NB4 (cell line): ENCODE measurements at regions not wholly inside any gene's neighbourhood (a gene's known extent, or its start where the extent isn't known, plus 50 kb on each side); places are given as distances from the start of the nearest gene placed in this dataset.
"Not testable (repeated sequence)": the region's sequence is repeated elsewhere in the genome, so short reads cannot be mapped to it uniquely, and the experiment has no call there.

Source experiments
- DNase-seq: peaks from one replicate; pipeline ENCODE4 v3.0.0; 2010; ENCODE audit warnings: low read depth
- H3K4me3 ChIP-seq: one replicate; pipeline ENCODE4 v1.5.1; 2011; ENCODE audit warnings: mild to moderate bottlenecking, low read depth, low read length, moderate library complexity
- MYC ChIP-seq: IDR thresholded peaks from 2 replicates; pipeline ENCODE4 v1.6.1; 2011; ENCODE audit warnings: low read depth, low read length
- POLR2A ChIP-seq: IDR thresholded peaks from 2 replicates; pipeline ENCODE4 v1.6.1; 2011; ENCODE audit warnings: mild to moderate bottlenecking; ENCODE audit not compliant: insufficient read length; ENCODE audit errors: extremely low read depth
- TF ChIP-seq, protein P1 (sequence below): IDR thresholded peaks from one replicate; pipeline ENCODE4 v1.5.1; 2012; ENCODE audit warnings: low read depth, low read length
- TF ChIP-seq, protein P2 (sequence below): IDR thresholded peaks from 2 replicates; pipeline ENCODE4 v1.6.1; 2011; ENCODE audit warnings: low read depth, low read length

DNA sequence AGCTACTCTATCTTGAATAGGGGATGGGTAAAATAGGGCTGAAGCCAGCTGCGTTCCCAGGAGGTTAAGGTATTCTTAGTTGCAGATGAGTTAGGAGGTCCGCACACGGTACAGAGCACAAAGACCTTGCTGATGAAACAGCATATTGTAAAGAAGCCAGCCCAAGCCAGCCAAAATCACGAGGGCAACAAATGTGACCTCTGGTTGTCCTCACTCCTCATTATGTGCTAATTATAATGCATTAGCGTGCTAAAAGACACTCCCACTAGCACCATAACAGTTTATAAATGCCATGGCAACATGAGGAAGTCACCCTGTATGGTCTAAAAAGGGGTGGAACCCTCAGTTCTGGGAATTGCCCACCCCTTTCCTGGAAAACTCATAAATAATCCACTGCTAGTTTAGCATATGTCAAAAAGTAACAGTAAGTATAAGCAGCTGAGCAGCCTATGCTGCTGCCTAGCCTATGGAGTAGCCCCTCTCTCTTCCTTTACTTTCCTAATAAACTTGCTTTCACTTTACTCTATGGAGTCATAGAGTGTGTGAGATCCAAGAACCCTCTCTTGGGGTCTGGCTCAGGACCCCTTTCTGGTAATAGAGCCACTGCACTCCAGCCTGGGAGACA is 98.9 kb upstream of the NOX4 start:
- not testable (repeated sequence) for DNase-seq, H3K4me3 ChIP-seq

DNA sequence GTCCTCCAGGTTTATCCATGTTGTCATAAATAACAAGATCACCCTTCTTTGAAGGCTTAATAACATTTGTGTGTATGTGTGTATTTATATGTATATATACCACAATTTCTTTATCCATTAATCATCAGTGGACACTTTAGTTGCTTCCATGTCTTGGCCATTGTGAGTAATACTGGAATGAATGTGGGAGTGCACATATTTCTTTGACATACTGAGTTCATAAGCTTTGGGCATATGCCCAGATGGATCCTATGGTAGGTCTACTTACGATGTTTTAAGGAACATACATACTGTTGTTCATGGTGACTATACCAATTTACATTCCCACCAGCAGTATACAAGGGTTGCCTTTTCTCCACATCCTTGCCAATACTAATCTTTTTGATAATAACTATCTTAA is 108.8 kb upstream of the TRIM77 start:
- H3K4me3 ChIP-seq, DNase-seq: not testable (repeated sequence)

DNA sequence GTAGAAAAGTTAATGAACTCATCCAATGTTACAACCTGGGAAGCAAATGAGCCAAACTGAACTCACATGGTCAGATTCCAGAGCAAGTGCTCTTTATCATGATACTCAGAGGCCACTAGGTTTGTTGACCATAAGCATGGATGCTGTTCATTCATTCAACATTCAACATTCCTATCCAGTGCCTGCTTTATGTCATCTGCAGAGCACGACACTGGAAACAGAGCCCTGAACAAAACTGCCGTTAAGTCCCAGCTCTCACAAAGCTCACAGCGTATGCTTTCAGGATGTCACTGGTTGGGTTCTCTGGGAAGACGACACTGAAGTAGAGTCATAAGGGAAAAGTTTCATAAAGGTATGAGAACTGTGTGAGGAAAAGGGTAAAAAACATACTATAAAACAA is 105.8 kb upstream of the TRIM77 start:
- DNase-seq: no peak
- TF ChIP-seq POLR2A (no peak), MYC (no peak)
- TF ChIP-seq, protein P1, sequence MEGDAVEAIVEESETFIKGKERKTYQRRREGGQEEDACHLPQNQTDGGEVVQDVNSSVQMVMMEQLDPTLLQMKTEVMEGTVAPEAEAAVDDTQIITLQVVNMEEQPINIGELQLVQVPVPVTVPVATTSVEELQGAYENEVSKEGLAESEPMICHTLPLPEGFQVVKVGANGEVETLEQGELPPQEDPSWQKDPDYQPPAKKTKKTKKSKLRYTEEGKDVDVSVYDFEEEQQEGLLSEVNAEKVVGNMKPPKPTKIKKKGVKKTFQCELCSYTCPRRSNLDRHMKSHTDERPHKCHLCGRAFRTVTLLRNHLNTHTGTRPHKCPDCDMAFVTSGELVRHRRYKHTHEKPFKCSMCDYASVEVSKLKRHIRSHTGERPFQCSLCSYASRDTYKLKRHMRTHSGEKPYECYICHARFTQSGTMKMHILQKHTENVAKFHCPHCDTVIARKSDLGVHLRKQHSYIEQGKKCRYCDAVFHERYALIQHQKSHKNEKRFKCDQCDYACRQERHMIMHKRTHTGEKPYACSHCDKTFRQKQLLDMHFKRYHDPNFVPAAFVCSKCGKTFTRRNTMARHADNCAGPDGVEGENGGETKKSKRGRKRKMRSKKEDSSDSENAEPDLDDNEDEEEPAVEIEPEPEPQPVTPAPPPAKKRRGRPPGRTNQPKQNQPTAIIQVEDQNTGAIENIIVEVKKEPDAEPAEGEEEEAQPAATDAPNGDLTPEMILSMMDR: no peak
- TF ChIP-seq, protein P2, sequence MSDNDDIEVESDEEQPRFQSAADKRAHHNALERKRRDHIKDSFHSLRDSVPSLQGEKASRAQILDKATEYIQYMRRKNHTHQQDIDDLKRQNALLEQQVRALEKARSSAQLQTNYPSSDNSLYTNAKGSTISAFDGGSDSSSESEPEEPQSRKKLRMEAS: no peak
- no peak overlapping the region for H3K4me3 ChIP-seq

DNA sequence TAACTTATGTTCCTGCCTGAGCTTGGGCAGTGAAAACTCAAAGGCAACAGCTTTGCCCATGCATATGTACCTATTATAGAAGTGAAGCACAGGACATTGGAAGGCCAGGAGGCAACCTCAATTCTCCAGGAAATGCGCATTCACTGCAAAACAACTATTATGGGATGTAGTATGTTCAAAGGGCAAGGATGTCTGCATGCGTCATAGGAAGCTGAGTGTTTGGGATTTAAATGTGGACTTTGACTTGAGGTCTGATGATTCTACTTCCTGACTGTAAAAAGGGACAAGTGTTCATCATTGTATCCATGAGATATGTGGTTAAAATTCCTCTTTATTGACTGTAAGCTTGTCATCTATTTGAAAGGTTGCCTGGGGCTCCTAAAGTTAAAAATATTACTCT is 103.3 kb upstream of the TRIM77 start:
- not testable (repeated sequence) for DNase-seq, H3K4me3 ChIP-seq

DNA sequence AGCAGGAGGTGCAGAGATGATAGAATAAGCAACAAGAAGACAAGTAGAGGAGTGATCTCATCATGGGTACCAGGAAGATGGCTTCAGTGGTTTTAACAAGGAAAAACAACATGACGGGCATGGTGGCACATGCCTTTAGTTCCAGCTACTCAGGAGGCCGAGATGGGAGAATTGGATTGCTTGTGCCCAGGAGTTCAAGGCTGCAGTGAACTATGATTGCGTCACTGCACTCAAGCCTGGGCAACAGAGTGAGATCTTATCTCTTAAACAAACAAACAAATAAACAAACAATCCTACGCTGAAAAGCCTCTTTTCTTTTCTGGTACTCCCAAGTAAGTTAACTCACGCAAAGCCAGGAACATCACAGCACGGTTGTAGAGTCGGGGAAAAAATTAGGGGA is 102.6 kb upstream of the TRIM77 start:
- not testable (repeated sequence) for DNase-seq, H3K4me3 ChIP-seq

DNA sequence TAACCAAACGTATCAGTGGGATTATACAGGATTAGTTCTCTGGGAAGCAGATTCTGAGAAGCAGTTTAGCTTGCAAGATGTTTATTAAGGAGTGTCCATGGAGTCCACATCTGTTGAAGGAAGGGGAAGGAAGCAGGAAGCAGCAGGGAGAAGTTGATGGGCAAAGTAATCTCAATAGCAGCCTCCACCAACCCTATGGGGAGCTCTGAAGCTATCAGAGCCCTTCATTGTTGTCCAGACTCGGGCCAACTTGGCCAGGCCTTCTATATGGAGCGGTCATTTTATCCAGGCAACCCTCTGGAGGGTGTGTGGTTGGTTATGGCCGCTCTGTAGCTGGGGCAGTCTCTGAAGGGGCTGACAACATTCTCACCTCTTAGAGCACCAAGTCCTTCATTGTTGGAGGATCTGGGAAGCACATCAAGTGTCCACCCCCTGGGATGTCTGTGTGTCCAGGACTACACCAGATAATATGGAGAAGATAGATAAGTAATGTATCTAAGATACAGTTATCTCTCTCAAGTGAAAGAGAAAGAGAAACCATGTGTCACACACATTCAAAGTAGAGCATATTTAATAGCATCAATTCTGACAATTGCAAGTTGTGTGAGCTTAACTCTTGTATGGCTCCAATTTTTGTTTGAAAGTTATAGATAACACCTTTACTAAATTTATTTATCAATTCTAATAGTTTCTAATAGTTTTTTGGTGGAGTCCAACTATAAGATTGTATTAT is 101.7 kb upstream of the TRIM77 start:
- TF ChIP-seq, protein P1: no peak
- TF ChIP-seq POLR2A: no peak
- TF ChIP-seq, protein P2: no peak
- no peak for TF ChIP-seq MYC
- H3K4me3 ChIP-seq: no peak overlapping the region

DNA sequence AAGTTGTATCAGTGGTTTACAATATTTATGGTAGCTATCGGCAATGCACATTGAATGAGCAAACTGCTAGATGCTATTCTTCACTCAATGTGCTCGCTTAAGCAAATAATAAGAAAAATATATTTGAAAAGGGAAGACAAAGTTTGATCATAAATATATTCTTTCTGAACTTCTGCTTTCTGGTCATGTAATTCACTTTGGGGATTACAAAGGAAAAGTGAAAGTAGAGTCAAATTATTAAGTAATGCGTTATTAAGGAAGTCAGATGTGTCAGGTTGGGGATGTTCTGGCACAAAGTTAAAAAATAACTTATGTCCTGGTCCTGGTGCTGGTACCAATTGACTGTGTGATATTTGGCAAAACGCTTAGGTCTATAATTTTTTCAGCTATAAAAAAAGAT is 98.0 kb upstream of the TRIM77 start:
- TF ChIP-seq MYC: no peak
- no peak for TF ChIP-seq POLR2A
- TF ChIP-seq, protein P1: no peak
- no peak for DNase-seq
- H3K4me3 ChIP-seq: no peak overlapping the region

More for the DNA sequence above, 101.7 kb upstream of the TRIM77 start:
- DNase-seq: no peak

DNA sequence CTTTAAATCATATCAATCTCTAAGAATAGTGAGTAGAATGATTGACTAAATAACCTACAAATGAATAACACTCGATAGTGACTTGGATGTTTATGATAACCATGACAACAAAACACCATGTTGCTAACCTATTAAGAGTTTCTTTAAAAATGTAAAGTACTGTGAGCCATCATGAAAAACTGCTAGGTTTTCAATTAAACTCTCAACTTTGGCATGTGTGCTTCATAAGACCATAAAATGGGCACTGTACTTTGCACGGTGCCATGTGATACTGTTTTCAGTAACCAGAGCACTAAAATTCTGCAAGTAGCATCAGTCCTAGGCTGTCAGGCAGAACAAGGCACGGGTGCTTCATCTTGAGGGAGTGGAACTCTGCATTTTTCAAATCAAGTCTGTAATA is 96.2 kb upstream of the TRIM77 start:
- H3K4me3 ChIP-seq: no peak overlapping the region
- TF ChIP-seq POLR2A (no peak), MYC (no peak)
- TF ChIP-seq, protein P1: no peak
- TF ChIP-seq, protein P2: no peak
- DNase-seq: no peak

DNA sequence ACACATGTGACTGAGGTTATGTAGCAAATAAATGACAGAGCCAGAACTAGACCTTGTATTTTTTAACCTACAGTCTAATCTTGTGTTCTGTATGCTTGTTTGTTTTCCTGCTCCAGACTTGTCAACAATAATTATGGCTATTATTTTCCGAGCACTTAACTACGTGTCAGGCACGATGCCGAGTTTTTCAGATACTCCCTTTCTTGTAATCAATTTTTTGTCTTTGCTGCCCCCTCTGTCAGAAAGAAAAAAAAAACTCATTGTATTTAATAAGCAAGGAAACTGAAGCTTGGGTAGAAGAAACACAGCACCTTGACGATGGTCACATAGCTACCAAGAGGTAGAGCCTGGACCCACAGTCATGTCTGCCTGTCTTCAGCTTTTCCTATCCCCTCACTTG is 95.7 kb upstream of the TRIM77 start:
- DNase-seq, H3K4me3 ChIP-seq: not testable (repeated sequence)

DNA sequence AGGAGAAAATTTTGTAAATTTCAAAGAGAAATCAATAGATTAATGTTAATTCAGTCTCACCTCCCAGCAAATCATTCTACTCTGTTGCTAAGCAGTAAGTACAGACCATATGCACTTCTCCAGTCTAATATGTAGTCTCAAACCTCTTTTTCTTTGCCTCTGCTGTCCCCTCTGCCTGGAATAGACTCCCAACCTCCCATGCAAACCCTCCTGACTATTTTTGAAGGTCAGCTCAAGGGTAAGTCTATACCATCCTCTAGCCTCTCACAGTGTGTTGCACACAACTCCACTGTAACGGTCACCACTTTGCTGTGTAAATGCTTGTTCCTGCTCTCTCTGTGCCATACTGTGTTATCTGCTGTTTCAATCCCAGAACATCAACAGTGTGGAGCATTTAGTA is 94.5 kb upstream of the TRIM77 start:
- DNase-seq, H3K4me3 ChIP-seq: not testable (repeated sequence)

DNA sequence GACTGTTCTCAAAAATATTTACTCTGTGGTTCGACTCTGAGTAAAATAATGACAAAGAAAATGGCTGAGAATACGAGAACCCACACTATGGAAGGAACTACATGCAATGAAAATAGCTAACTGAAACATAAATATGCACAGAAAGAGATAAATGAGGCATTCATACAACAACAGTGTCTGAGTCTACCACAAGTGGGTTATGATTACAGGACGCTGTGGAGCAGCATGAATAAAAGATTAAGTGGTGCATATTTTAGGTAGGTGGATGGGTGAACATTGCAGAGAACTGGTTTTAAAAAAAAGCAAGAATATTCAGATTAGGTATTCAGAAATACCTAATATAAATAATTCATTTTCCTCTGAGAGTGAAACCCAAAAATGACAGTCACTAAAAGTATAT is 93.9 kb upstream of the TRIM77 start:
- not testable (repeated sequence) for H3K4me3 ChIP-seq, DNase-seq

DNA sequence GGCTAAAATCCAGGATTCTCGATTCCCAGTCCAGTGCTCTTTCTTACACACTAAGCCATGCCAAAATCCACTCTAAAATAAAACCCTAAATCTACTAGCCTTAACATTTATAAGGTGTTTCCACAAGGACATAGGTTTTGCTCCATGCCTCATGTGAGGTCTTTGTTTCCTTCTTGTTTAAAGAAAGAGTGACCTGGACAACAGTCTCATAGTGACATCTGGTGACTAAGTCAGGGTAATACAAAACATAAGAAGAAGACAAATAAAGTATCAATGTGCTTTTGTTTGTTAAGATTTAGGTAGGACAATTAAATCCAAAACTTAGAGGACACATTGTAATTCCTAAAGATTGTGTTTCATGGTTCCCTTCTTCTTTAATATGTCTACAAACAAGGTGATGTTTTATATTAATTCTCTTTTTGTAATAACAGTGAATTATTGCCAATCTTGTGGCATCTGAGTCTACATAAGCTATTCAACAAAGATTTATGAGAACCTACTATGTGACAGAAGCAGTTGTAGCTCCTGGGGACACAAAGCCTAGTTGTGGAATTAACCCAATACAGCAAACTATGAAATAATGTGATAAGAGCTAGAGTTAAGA is 93.0 kb upstream of the TRIM77 start:
- H3K4me3 ChIP-seq: not testable (repeated sequence)
- peak; percentile 11 for DNase-seq
